NCI-H82 (cell line): ENCODE measurements at regions not wholly inside any gene's neighbourhood (a gene's known extent, or its start where the extent isn't known, plus 50 kb on each side); places are given as distances from the start of the nearest gene placed in this dataset.

Experiments used
- DNase-seq: peaks from one replicate; lab custom pipeline; 2025; lab: John Stamatoyannopoulos, UW

GRCh38 chr22:48895336-48895735 is 932.3 kb downstream of the BRD1 start:
- DNase-seq, result no peak

- DNase-seq, result no peak
Measured at GRCh38 chr22:48894804-48895250, 932.8 kb downstream of the BRD1 start.

DNA sequence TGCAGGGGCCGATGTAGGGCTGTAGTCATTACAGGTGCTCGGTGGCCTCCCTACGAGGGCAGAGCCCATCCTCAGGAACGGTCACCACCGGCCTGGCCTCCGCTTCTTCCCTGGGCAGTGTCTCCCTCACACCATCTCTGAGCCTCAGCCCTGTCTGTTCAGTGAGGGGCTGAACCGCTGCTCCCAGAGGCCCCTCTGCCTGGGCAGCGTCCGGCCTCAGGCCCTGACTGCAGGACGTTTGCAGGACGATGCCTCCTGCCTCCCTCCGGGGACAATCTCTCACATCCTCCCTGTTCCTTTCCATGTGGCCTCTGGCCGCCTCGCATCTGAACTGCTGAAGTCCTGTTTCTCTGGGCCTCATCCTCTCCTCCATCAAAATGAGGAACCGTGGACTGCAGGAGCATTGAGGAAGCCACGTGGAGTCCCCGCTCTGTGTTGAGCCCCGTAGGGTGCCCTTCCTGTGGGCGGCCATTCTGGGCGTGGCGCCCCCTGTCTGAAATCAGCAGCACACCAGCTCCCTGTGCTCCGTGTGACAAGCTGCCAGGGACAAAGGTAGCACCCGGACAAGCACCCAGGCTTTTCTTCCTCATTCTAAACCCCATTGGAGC is 933.5 kb downstream of the BRD1 start:
- DNase-seq, result no peak

- no peak for DNase-seq
Measured at GRCh38 chr22:48893288-48894063, 934.2 kb downstream of the BRD1 start.

GRCh38 chr22:48892578-48893287 is 934.9 kb downstream of the BRD1 start:
- no peak for DNase-seq

- DNase-seq, result no peak
Measured at GRCh38 chr22:48891688-48892577, 935.7 kb downstream of the BRD1 start.

DNA sequence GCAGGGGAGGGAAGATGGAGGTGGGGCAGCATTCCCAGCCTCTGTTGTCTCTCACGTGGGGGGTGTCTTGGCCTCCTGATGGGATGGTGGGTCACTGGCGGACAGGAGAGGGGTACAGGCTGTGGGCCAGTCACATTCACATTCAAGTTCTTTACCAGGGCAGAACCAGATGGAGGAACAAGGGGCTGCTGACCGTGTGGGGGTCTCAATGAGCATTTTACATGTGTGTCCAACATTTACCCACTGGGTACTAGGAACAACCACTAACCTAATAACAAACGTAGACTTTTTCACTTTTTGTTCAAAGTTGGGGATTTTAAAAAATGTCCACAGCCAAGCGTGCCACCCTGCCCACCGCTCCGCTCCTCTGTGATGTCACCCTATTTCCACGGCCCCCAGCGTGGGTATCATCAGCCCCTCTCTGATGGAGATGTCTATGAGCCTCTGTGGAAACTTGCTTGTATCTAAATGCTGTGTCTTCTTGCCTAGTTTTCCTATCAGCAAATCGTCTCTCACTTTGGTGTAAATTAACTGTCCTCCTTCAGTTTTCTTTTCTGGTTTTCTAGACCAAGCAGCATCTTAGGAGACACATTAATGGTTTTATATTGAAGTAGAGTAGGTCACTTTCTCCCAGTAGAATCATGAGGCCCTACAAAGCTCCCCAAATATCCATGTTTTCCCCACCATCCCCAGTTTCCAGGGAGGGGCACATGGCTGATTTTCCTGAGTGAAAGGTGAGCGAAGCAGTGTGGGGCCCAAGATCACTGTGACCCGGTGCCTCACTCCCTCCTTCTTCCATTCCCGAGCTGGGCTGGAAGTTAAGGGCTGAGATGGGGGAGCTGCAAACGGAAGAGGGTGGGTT is 936.7 kb downstream of the BRD1 start:
- DNase-seq, result no peak

DNA sequence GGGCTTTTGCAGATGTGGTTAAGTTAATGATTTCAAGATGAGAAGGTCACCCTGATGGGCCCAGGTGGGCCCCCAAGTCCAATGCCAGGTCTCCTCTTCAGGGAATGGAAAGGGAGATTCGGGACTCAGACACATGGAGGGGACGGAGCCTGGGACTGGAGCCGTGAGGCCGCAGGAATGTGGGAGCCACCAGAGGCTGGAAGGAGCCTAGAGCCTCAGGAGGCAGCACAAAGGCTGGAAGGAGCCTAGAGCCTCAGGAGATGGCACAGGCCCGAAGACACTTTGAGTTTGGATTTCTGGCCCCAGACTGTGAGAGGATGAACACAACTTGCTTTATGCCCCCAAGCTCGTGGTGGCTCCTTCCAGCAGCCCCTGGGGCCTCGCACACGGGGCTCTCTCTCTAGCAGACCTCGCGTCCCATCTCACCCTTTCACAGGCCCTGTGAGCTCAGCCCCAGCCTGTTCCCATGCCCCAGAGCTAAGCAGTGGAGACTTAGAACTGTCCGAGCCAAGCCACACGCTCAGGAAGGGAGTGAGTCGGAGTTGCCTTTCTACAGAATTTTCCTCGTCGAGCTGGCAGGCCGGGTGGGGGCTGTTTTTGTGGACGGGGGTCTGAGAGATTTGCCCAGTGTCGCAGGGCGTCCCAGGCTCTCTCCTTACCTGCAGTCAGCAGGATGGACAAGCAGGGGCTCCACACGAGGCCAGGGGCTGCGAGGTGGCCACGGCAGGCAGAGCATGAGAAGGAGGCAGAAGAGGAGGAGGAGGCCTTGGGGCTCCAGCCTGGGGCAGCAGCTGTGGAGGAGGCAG is 937.6 kb downstream of the BRD1 start:
- no peak for DNase-seq

- DNase-seq, result no peak
Measured at GRCh38 chr22:48889209-48889830, 938.4 kb downstream of the BRD1 start.

GRCh38 chr22:48888466-48889208 is 939.0 kb downstream of the BRD1 start:
- no peak for DNase-seq

GRCh38 chr22:48887394-48888332 is 940.0 kb downstream of the BRD1 start:
- no peak for DNase-seq

DNA sequence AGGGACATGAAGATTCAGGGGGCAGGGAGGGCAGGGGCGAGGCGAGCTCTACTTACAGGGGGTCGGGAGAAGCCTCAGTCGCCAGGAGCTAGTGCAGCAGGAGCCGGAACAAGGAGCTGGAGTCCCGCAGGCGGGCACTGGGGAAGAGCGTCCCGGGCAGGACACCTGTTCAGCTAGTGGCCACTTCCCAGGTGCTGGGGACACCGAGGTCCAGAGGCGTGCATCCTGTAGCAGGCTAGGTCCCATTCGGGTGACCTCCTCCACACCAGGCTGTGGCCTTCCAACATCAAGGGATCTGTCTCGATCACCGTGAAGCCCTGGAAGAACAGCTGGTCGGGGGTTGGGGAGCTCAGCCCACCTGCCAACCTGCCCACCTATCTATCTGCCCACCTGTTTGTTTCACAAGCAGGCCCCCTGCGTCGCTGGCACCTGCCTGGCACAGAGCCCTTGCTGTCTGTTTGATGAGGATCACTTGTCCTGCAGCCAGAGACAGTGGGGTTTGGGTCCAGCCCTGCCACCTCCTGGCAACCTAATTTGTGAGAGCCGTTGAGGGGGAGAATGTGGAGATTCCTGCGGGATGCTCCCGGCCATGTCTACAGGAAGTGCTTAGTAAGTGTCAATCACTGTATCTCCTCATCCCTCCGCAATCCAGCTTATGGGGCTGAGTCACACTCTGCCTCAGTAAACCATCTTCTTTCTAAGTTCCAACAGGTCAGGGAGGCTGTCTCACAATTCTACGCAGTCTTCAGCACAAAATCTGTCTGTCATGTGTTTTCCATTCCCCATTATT is 940.9 kb downstream of the BRD1 start:
- no peak for DNase-seq

DNA sequence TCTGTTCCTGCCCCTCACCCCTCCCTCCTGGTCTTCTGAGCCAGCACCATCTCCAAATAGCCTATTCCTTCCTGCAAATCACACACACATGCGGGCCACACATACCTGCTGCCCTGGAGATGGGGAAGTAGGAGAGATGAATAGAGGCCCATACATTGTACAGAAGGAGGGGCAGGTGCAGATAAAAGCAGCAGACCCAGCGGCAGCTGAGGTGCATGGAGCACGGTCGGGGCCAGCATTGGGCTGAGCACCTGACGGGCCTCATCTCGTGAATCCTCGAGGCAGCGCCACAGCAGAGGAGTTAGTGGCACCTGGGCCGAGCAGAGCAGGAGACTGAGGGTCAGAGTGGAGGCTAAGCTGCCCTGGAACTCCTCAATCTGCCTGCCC is 941.8 kb downstream of the BRD1 start:
- no peak for DNase-seq

GRCh38 chr22:48885271-48885918 is 942.3 kb downstream of the BRD1 start:
- DNase-seq, result no peak

- DNase-seq, result no peak
Measured at GRCh38 chr22:48884786-48885185, 942.9 kb downstream of the BRD1 start.

GRCh38 chr22:48884324-48884723 is 943.3 kb downstream of the BRD1 start:
- DNase-seq, result no peak
